Neural progenitor cell (in vitro differentiated cells): ENCODE measurements at regions not wholly inside any gene's neighbourhood (a gene's known extent, or its start where the extent isn't known, plus 50 kb on each side); places are given as distances from the start of the nearest gene placed in this dataset.

Source experiments
- DNase-seq: peaks from one replicate; pipeline ENCODE4 v3.0.0-alpha.2; 2016; ENCODE audit warnings: low spot score
- H2AFZ ChIP-seq: fragments of 200-600 bp; sonication (generic); replicated peaks from 2 replicates; pipeline ENCODE4 v1.6.1; 2016; ENCODE audit warnings: antibody characterized with exemption
- H3F3A ChIP-seq: fragments of 200-600 bp; sonication (generic); 2 replicates; pipeline ENCODE4 v1.6.1; 2016; ENCODE audit warnings: antibody characterized with exemption, low read depth
- H3K27ac ChIP-seq: fragments of 200-600 bp; sonication (generic); 2 replicates; pipeline ENCODE4 v1.5.1; 2016; ENCODE audit warnings: mild to moderate bottlenecking
- H3K27me3 ChIP-seq: fragments of 200-600 bp; sonication (generic); 2 replicates; pipeline ENCODE4 v1.6.1; 2016; ENCODE audit warnings: mild to moderate bottlenecking, moderate library complexity
- H3K36me3 ChIP-seq: fragments of 200-600 bp; sonication (generic); 2 replicates; pipeline ENCODE4 v1.5.1; 2016
- H3K4me1 ChIP-seq: fragments of 200-600 bp; sonication (generic); 2 replicates; pipeline ENCODE4 v1.6.1; 2016; ENCODE audit warnings: mixed run types
- H3K4me2 ChIP-seq: fragments of 200-600 bp; sonication (generic); 2 replicates; pipeline ENCODE4 v1.6.1; 2016
- H3K4me3 ChIP-seq: fragments of 200-600 bp; sonication (generic); 2 replicates; pipeline ENCODE4 v1.5.1; 2016
- H3K79me2 ChIP-seq: fragments of 200-600 bp; sonication (generic); 2 replicates; pipeline ENCODE4 v1.6.1; 2016; ENCODE audit warnings: low read depth
- H3K9ac ChIP-seq: fragments of 200-600 bp; sonication (generic); 2 replicates; pipeline ENCODE4 v1.6.1; 2016
- H3K9me3 ChIP-seq: fragments of 200-600 bp; sonication (generic); 2 replicates; pipeline ENCODE4 v1.5.1; 2016; ENCODE audit warnings: low read depth
- H4K20me1 ChIP-seq: fragments of 200-600 bp; sonication (generic); 2 replicates; pipeline ENCODE4 v1.6.1; 2016; ENCODE audit warnings: low read depth
- H3K27ac Mint-ChIP-seq: 3 replicates; pipeline ENCODE4 v1.8.0; 2021; ENCODE audit warnings: mixed read lengths
- H3K27me3 Mint-ChIP-seq: 2 replicates; pipeline ENCODE4 v1.8.0; 2022; ENCODE audit warnings: low read depth, mild to moderate bottlenecking, inconsistent platforms, moderate library complexity, mixed read lengths; ENCODE audit not compliant: insufficient read depth
- H3K36me3 Mint-ChIP-seq: 3 replicates; pipeline ENCODE4 v1.8.0; 2021; ENCODE audit warnings: mixed read lengths
- H3K4me1 Mint-ChIP-seq: 3 replicates; pipeline ENCODE4 v1.8.0; 2021; ENCODE audit warnings: mixed read lengths
- H3K4me3 Mint-ChIP-seq: 3 replicates; pipeline ENCODE4 v1.8.0; 2021; ENCODE audit warnings: mild to moderate bottlenecking, moderate library complexity, mixed read lengths
- H3K9me3 Mint-ChIP-seq: 3 replicates; pipeline ENCODE4 v1.8.0; 2020; ENCODE audit warnings: mixed read lengths
- EZH2 ChIP-seq: fragments of 200-600 bp; sonication (generic); IDR thresholded peaks from 2 replicates; pipeline ENCODE4 v1.6.1; 2017; ENCODE audit warnings: antibody characterized with exemption, mild to moderate bottlenecking, moderate library complexity
- EZH2phosphoT487 ChIP-seq: fragments of 200-600 bp; sonication (generic); IDR thresholded peaks from 2 replicates; pipeline ENCODE4 v1.6.1; 2017; ENCODE audit warnings: antibody characterized with exemption
- TF ChIP-seq, protein P1 (sequence below): fragments of 200-600 bp; sonication (generic); IDR thresholded peaks from 2 replicates; pipeline ENCODE4 v1.5.1; 2017; ENCODE audit warnings: antibody characterized with exemption, mild to moderate bottlenecking

DNA sequence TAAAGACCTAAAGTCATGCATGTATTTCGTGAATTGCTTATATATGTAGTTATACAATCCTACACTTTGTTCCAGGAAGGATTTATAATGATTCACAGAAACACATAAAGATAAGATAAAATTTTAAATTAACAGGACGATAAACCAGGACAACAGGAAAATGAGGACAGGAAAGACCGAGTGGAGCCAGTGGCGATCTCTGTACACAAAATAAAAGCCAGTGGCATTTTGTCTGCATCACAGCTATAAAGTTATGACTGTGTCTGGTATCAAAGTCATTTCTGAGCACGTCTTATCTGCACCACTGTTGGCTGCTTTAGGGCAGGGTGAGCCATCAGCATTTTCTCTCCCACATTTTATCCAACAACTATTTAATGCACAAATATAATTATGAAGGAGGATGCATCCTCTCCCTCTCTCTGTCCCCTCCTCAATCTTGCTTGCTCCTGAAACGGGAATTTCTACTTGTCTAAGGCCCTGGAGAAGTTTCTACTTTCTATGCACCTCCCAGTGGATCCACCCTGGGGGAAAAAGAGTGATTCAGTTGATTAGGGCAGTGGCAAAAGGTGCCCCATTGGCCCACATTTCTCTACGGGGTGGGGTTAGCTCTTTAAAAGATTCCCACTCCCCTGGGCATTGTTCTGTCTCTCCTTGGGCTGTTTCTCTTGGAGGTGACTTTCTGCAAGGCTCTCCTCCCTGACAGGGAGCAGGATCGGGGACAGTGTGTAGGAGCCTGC lies 159.4 kb upstream of the UBE2E1 start:
- no peaks in the 10 kb centered on the region for H3K27me3 ChIP-seq
- H3K4me3 ChIP-seq: no peak overlapping the region
- no peaks in the 10 kb centered on the region for H3K79me2 ChIP-seq
- Mint-ChIP-seq H3K4me1 (peaks cover 36% of the 10 kb centered on the region), H3K4me3 (no peak overlapping the region), H3K27ac (no peak overlapping the region), H3K36me3 (no peaks in the 10 kb centered on the region), H3K27me3 (peaks cover 10% of the 10 kb centered on the region), H3K9me3 (peaks cover 2% of the 10 kb centered on the region)
- no peak overlapping the region for H3K9ac ChIP-seq
- H3K27ac ChIP-seq: no peak overlapping the region
- no peak overlapping the region for H3K4me2 ChIP-seq
- DNase-seq: no peak
- TF ChIP-seq, protein P1, sequence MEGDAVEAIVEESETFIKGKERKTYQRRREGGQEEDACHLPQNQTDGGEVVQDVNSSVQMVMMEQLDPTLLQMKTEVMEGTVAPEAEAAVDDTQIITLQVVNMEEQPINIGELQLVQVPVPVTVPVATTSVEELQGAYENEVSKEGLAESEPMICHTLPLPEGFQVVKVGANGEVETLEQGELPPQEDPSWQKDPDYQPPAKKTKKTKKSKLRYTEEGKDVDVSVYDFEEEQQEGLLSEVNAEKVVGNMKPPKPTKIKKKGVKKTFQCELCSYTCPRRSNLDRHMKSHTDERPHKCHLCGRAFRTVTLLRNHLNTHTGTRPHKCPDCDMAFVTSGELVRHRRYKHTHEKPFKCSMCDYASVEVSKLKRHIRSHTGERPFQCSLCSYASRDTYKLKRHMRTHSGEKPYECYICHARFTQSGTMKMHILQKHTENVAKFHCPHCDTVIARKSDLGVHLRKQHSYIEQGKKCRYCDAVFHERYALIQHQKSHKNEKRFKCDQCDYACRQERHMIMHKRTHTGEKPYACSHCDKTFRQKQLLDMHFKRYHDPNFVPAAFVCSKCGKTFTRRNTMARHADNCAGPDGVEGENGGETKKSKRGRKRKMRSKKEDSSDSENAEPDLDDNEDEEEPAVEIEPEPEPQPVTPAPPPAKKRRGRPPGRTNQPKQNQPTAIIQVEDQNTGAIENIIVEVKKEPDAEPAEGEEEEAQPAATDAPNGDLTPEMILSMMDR: no peak
- TF ChIP-seq EZH2phosphoT487 (no peak), EZH2 (no peak)
- H3K36me3 ChIP-seq: no peaks in the 10 kb centered on the region
- H3K9me3 ChIP-seq: no peaks in the 10 kb centered on the region
- H3F3A ChIP-seq: peaks cover 17% of the 10 kb centered on the region
- peaks cover 33% of the 10 kb centered on the region for H3K4me1 ChIP-seq
- H2AFZ ChIP-seq: no peak overlapping the region
- H4K20me1 ChIP-seq: no peaks in the 10 kb centered on the region

DNA sequence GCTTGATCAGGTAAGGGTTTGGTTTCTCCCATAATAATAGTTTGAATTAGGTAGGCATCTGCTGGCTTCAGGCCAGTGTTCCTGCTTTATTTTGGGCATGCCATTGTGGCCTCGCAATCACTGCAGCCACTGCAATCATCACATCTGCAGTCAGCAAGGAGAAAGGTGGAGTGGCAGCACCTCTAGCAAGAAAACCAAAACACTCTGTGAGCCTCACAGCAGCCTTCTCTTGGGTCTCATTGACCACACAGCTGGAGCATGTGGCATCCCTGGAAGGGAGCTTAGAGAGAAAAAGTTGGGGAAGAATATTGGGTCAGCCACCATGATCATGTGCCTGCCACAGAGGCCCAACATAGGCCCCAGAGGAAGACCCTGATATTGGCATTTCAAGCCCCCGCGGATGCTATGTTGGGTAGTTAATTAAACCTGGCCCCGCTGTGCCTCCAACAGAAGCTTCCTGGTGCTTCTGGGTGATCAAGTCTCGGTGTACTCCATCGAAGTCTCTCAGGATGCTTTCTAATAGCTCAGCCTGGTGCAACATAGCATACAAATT lies 158.0 kb upstream of the UBE2E1 start:
- Histone ChIP-seq H4K20me1 (no peaks in the 10 kb centered on the region), H3K9me3 (no peaks in the 10 kb centered on the region), H3K27ac (no peak overlapping the region), H3K4me2 (no peak overlapping the region), H3K27me3 (no peaks in the 10 kb centered on the region), H3K4me1 (peaks cover 33% of the 10 kb centered on the region), H2AFZ (no peak overlapping the region), H3K9ac (no peak overlapping the region), H3K79me2 (no peaks in the 10 kb centered on the region), H3F3A (peaks cover 17% of the 10 kb centered on the region), H3K4me3 (no peak overlapping the region), H3K36me3 (no peaks in the 10 kb centered on the region)
- DNase-seq: no peak
- Mint-ChIP-seq H3K9me3 (peaks cover 5% of the 10 kb centered on the region), H3K27me3 (peaks cover 10% of the 10 kb centered on the region), H3K36me3 (no peaks in the 10 kb centered on the region), H3K4me1 (peaks cover 36% of the 10 kb centered on the region), H3K4me3 (no peak overlapping the region), H3K27ac (no peak overlapping the region)
- TF ChIP-seq EZH2: no peak
- TF ChIP-seq, protein P1: no peak
- TF ChIP-seq EZH2phosphoT487: no peak

DNA sequence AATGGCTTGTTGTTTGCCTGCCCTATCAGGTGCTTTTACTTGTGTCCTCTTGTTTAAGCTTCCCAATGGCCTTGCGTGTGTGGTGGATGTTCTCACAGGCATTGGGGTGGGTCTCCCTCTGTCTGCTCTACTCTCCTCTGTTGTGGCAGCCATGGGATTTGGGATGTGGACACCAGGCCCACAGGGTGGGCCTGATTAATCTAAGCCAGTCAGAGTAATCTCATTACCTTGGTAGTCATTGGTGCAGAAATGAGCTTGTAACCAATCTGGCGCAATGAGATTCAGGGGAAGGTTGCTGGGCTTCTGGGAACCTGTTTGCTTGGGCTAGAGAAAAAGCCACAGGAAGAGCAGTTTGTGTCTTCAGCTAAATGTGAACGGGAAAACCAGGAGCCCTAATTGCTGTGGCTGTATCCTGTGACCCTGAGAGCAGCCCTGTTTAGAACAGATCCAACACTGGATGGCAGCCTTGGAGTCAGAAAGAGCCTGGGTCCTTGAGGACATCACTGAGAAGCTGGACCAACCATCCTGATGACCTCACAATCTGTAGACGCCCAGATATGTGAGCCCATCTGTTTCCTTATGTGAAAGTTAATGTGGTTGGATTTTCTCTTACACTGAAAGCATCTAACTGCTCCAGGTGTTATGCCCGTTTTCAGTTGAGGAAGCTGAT lies 157.3 kb upstream of the UBE2E1 start:
- Mint-ChIP-seq H3K4me1 (peaks cover 36% of the 10 kb centered on the region), H3K4me3 (no peak overlapping the region), H3K27ac (no peak overlapping the region), H3K27me3 (peaks cover 7% of the 10 kb centered on the region), H3K36me3 (no peaks in the 10 kb centered on the region), H3K9me3 (peaks cover 4% of the 10 kb centered on the region)
- Histone ChIP-seq H3K4me2 (no peak overlapping the region), H4K20me1 (no peaks in the 10 kb centered on the region), H3F3A (peaks cover 17% of the 10 kb centered on the region), H3K9me3 (no peaks in the 10 kb centered on the region), H3K4me1 (peaks cover 33% of the 10 kb centered on the region), H3K9ac (no peak overlapping the region), H2AFZ (no peak overlapping the region), H3K79me2 (no peaks in the 10 kb centered on the region), H3K27ac (no peak overlapping the region), H3K27me3 (no peaks in the 10 kb centered on the region), H3K36me3 (no peaks in the 10 kb centered on the region), H3K4me3 (no peak overlapping the region)
- DNase-seq: peak; percentile 66
- TF ChIP-seq EZH2 (no peak), EZH2phosphoT487 (no peak)
- TF ChIP-seq, protein P1: peak; percentile 9
